ENCODE measurements at regions not wholly inside any gene's neighbourhood (a gene's known extent, or its start where the extent isn't known, plus 50 kb on each side); places are given as distances from the start of the nearest gene placed in this dataset.

- H3K4me1 ChIP-seq (ENCODE audit: low read depth, poor library complexity, severe bottlenecking): no peaks in the 10 kb centered on the region
- H3K79me2 ChIP-seq (ENCODE audit: insufficient read depth, low read depth): no peaks in the 10 kb centered on the region
- H3K9ac ChIP-seq: no peak overlapping the region
- no peak overlapping the region for H3K4me2 ChIP-seq
- no peaks in the 10 kb centered on the region for H4K20me1 ChIP-seq (ENCODE audit: insufficient read depth)
- H3K27me3 ChIP-seq (ENCODE audit: insufficient read depth, low read depth): peaks cover 8% of the 10 kb centered on the region; the same call in 1 of the 2 replicates
- TF ChIP-seq, protein P1, sequence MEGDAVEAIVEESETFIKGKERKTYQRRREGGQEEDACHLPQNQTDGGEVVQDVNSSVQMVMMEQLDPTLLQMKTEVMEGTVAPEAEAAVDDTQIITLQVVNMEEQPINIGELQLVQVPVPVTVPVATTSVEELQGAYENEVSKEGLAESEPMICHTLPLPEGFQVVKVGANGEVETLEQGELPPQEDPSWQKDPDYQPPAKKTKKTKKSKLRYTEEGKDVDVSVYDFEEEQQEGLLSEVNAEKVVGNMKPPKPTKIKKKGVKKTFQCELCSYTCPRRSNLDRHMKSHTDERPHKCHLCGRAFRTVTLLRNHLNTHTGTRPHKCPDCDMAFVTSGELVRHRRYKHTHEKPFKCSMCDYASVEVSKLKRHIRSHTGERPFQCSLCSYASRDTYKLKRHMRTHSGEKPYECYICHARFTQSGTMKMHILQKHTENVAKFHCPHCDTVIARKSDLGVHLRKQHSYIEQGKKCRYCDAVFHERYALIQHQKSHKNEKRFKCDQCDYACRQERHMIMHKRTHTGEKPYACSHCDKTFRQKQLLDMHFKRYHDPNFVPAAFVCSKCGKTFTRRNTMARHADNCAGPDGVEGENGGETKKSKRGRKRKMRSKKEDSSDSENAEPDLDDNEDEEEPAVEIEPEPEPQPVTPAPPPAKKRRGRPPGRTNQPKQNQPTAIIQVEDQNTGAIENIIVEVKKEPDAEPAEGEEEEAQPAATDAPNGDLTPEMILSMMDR (conservative IDR thresholded peaks at IDR 0.05; ENCODE audit: low read depth, low read length): no peak
- H3K27ac ChIP-seq: no peak overlapping the region
- no peak overlapping the region for H2AFZ ChIP-seq (ENCODE audit: low read depth)
- no peak overlapping the region for H3K4me3 ChIP-seq (IDR thresholded peaks at IDR 0.05; ENCODE audit: insufficient read depth, low read depth, low read length)
- H3K36me3 ChIP-seq (ENCODE audit: insufficient read depth): no peaks in the 10 kb centered on the region
Measured at GRCh38 chr1:30120245-30121000, 603.0 kb downstream of the MATN1 start.

GRCh38 chr1:30117685-30118084, 605.7 kb downstream of the MATN1 start:
- Histone ChIP-seq H3K9ac (no peak overlapping the region), H3K4me3 (IDR thresholded peaks at IDR 0.05; ENCODE audit: insufficient read depth, low read depth, low read length) (no peak overlapping the region), H3K4me2 (no peak overlapping the region), H3K27ac (no peak overlapping the region), H3K36me3 (ENCODE audit: insufficient read depth) (no peaks in the 10 kb centered on the region), H3K79me2 (ENCODE audit: insufficient read depth, low read depth) (no peaks in the 10 kb centered on the region), H3K4me1 (ENCODE audit: low read depth, poor library complexity, severe bottlenecking) (no peaks in the 10 kb centered on the region), H3K27me3 (ENCODE audit: insufficient read depth, low read depth) (peaks cover 12% of the 10 kb centered on the region; the same call in 1 of the 2 replicates), H2AFZ (ENCODE audit: low read depth) (no peak overlapping the region), H4K20me1 (ENCODE audit: insufficient read depth) (no peaks in the 10 kb centered on the region)
- TF ChIP-seq, protein P1 (conservative IDR thresholded peaks at IDR 0.05; ENCODE audit: low read depth, low read length): no peak

GRCh38 chr1:30111431-30111830, 612.0 kb downstream of the MATN1 start:
- Histone ChIP-seq H2AFZ (ENCODE audit: low read depth) (no peak overlapping the region), H3K27me3 (ENCODE audit: insufficient read depth, low read depth) (peaks cover 13% of the 10 kb centered on the region; the same call in 1 of the 2 replicates), H3K4me3 (IDR thresholded peaks at IDR 0.05; ENCODE audit: insufficient read depth, low read depth, low read length) (no peak overlapping the region), H3K27ac (no peak overlapping the region), H3K36me3 (ENCODE audit: insufficient read depth) (no peaks in the 10 kb centered on the region), H3K79me2 (ENCODE audit: insufficient read depth, low read depth) (no peaks in the 10 kb centered on the region), H3K9ac (no peak overlapping the region), H3K4me1 (ENCODE audit: low read depth, poor library complexity, severe bottlenecking) (no peaks in the 10 kb centered on the region), H4K20me1 (ENCODE audit: insufficient read depth) (no peaks in the 10 kb centered on the region), H3K4me2 (no peak overlapping the region)
- TF ChIP-seq, protein P1 (conservative IDR thresholded peaks at IDR 0.05; ENCODE audit: low read depth, low read length): no peak

- no peak overlapping the region for H3K27ac ChIP-seq
- no peaks in the 10 kb centered on the region for H3K79me2 ChIP-seq (ENCODE audit: insufficient read depth, low read depth)
- no peaks in the 10 kb centered on the region for H4K20me1 ChIP-seq (ENCODE audit: insufficient read depth)
- no peak overlapping the region for H3K4me3 ChIP-seq (IDR thresholded peaks at IDR 0.05; ENCODE audit: insufficient read depth, low read depth, low read length)
- H3K4me2 ChIP-seq: no peak overlapping the region
- H3K9ac ChIP-seq: no peak overlapping the region
- TF ChIP-seq, protein P1 (conservative IDR thresholded peaks at IDR 0.05; ENCODE audit: low read depth, low read length): no peak
- H3K36me3 ChIP-seq (ENCODE audit: insufficient read depth): no peaks in the 10 kb centered on the region
- H3K4me1 ChIP-seq (ENCODE audit: low read depth, poor library complexity, severe bottlenecking): no peaks in the 10 kb centered on the region
- peaks cover 13% of the 10 kb centered on the region; the same call in 1 of the 2 replicates for H3K27me3 ChIP-seq (ENCODE audit: insufficient read depth, low read depth)
- H2AFZ ChIP-seq (ENCODE audit: low read depth): no peak overlapping the region
Measured at GRCh38 chr1:30110846-30111245, 612.5 kb downstream of the MATN1 start.

Data from KMS-11 (cell line).